ELR (cell line): ENCODE measurements at regions not wholly inside any gene's neighbourhood (a gene's known extent, or its start where the extent isn't known, plus 50 kb on each side); places are given as distances from the start of the nearest gene placed in this dataset.
"Not testable (repeated sequence)": the region's sequence is repeated elsewhere in the genome, so short reads cannot be mapped to it uniquely, and the experiment has no call there.

Experiments
- DNase-seq: peaks from one replicate; pipeline ENCODE4 v3.0.0-alpha.2; 2015; ENCODE audit warnings: low read depth

- no peak for DNase-seq
Measured at GRCh38 chr11:69869311-69869939, 50.2 kb upstream of the FGF3 start.

- no peak for DNase-seq
Measured at GRCh38 chr11:69870766-69871165, 51.5 kb upstream of the FGF3 start.

- no peak for DNase-seq
Measured at GRCh38 chr11:69873166-69874077, 54.2 kb upstream of the FGF3 start.

GRCh38 chr11:69874178-69874983, 55.2 kb upstream of the FGF3 start:
- no peak for DNase-seq

- no peak for DNase-seq
Measured at GRCh38 chr11:69874984-69875624, 55.9 kb upstream of the FGF3 start.

- DNase-seq, result no peak
Measured at GRCh38 chr11:69876013-69876412, 56.8 kb upstream of the FGF3 start.

- DNase-seq, result no peak
Measured at GRCh38 chr11:69877235-69877634, 58.0 kb upstream of the FGF3 start.

- DNase-seq, result not testable (repeated sequence)
Measured at GRCh38 chr11:69877704-69878103, 58.5 kb upstream of the FGF3 start.

- DNase-seq, result no peak
Measured at GRCh38 chr11:69878144-69878883, 59.1 kb upstream of the FGF3 start.

- no peak for DNase-seq
Measured at GRCh38 chr11:69878927-69879728, 59.9 kb upstream of the FGF3 start.

GRCh38 chr11:69879729-69880005, 60.5 kb upstream of the FGF3 start:
- no peak for DNase-seq

GRCh38 chr11:69880041-69880825, 61.0 kb upstream of the FGF3 start:
- DNase-seq, result no peak

- DNase-seq, result no peak
Measured at GRCh38 chr11:69880826-69881445, 61.7 kb upstream of the FGF3 start.

- no peak for DNase-seq
Measured at GRCh38 chr11:69881467-69882269, 62.5 kb upstream of the FGF3 start.

- DNase-seq, result no peak
Measured at GRCh38 chr11:69882270-69882608, 63.0 kb upstream of the FGF3 start.

- no peak for DNase-seq
Measured at GRCh38 chr11:69883292-69884255, 64.4 kb upstream of the FGF3 start.

GRCh38 chr11:69884286-69884685, 65.1 kb upstream of the FGF3 start:
- DNase-seq, result no peak

- DNase-seq, result no peak
Measured at GRCh38 chr11:69884751-69885150, 65.5 kb upstream of the FGF3 start.
